ENCODE measurements at regions not wholly inside any gene's neighbourhood (a gene's known extent, or its start where the extent isn't known, plus 50 kb on each side); places are given as distances from the start of the nearest gene placed in this dataset.

DNA sequence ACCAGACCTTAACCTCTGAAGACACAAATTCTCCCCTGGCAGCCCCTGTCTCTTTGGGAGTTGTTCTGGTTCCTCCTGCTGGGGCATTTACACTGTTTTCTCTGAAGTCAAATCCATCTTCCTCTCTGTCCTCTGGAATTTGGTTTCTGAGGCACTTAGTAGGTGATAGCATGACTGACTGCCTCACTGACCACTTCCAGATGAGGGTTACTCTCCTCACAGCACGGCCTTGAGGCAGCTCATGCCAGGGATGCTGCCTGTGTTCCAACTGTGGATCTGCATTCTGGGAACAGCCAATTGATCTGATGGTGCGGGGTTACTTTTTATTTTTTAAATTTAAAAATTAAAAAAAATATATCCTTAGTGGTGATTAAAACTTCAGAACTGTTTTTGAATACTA is 140.9 kb upstream of the ROPN1 start:
- TF ChIP-seq, protein P1, sequence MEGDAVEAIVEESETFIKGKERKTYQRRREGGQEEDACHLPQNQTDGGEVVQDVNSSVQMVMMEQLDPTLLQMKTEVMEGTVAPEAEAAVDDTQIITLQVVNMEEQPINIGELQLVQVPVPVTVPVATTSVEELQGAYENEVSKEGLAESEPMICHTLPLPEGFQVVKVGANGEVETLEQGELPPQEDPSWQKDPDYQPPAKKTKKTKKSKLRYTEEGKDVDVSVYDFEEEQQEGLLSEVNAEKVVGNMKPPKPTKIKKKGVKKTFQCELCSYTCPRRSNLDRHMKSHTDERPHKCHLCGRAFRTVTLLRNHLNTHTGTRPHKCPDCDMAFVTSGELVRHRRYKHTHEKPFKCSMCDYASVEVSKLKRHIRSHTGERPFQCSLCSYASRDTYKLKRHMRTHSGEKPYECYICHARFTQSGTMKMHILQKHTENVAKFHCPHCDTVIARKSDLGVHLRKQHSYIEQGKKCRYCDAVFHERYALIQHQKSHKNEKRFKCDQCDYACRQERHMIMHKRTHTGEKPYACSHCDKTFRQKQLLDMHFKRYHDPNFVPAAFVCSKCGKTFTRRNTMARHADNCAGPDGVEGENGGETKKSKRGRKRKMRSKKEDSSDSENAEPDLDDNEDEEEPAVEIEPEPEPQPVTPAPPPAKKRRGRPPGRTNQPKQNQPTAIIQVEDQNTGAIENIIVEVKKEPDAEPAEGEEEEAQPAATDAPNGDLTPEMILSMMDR (IDR thresholded peaks at IDR 0.05; ENCODE audit: low read depth, low read length) = no peak
- no peak overlapping the region for H3K4me3 ChIP-seq (ENCODE audit: low read depth, low read length)

DNA sequence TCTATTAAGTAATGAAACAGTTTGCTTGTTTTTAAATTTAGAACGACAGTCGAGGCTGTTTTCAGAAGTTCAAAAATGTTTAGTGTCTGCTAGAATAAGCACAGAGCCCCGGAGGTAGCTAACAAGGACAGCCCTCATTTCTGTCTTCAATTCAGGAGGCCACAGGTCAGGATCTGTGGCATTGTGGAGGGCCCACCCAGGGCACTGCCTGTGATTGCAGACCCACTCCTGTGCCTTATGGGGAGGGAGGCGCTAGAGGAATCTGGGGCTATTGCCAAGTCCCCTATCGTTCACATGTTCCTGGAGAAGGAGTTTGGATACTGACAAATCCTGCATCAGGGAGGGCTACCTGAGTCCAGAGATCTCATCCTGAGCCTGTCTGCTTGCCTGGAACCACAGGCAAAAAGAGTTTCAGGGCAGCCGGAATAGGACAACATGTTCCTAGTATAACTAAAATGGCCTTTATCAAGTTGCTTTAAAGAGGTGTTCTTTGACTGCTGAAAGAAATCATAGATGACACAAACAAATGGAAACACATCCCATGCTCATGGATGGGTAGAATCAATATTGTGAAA is 141.5 kb upstream of the ROPN1 start:
- TF ChIP-seq, protein P1 (IDR thresholded peaks at IDR 0.05; ENCODE audit: low read depth, low read length) = no peak
- no peak overlapping the region for H3K4me3 ChIP-seq (ENCODE audit: low read depth, low read length)

DNA sequence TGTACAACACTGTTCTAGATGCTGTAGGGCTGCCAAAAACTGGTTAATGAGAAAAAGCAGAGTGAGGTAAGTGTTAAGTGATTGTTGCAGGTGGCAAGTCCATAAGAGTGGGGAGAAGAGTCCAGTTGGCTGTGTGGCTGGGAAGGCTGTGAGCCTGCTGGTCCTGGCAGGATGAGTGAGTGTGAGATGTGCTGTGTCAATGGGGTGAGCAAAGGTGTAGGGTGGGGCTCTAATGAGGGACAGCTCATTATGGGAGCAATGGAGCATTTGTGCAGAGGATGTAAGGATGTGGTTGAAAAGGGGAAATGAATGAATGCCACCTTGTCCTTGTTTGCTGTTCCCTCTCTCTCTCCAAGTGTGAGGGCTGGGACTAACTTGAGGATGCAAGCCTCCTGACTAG is 145.3 kb upstream of the ROPN1 start:
- TF ChIP-seq, protein P1 (IDR thresholded peaks at IDR 0.05; ENCODE audit: low read depth, low read length) = no peak
- no peak overlapping the region for H3K4me3 ChIP-seq (ENCODE audit: low read depth, low read length)

DNA sequence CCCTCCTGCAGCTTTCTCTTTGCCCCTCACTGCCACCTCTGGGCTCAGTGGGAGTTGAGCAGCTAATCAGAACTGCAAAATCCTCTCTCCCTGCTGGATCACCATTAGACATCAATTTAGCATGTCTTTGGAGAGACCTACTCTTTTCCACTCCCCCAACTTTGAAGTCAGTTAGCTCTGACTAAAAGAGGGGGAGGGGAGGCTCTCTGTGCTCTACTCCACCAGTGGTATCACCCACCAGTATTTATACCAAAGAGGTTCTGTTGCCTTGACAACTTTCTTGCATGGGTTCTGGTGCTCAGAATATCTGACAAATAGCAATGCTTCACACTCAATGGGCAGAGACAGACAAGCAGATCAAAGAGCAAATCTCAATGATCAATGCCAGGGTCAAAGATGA is 146.2 kb upstream of the ROPN1 start:
- H3K4me3 ChIP-seq (ENCODE audit: low read depth, low read length) = no peak overlapping the region
- TF ChIP-seq, protein P1 (IDR thresholded peaks at IDR 0.05; ENCODE audit: low read depth, low read length) = no peak

DNA sequence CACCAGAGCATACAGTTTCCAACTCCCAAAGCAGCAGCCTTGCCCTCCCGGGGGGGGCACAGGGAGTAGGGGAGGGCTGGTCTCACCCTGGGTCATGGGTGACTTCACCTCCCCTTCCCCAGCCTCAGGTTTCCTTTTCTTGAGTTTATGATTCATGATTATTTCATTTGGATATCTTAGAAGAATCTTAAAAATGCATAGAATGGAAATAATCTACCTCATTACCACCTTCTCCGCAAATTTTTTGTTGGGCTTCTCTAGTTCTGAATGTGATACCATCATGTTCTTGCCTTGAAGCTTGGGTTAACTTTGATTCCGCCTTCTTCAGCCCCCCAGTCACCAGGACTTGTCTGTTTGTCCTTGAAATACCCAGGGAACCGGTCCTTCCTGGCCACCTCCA is 148.8 kb upstream of the ROPN1 start:
- H3K4me3 ChIP-seq (ENCODE audit: low read depth, low read length) = no peak overlapping the region
- TF ChIP-seq, protein P1 (IDR thresholded peaks at IDR 0.05; ENCODE audit: low read depth, low read length) = no peak

DNA sequence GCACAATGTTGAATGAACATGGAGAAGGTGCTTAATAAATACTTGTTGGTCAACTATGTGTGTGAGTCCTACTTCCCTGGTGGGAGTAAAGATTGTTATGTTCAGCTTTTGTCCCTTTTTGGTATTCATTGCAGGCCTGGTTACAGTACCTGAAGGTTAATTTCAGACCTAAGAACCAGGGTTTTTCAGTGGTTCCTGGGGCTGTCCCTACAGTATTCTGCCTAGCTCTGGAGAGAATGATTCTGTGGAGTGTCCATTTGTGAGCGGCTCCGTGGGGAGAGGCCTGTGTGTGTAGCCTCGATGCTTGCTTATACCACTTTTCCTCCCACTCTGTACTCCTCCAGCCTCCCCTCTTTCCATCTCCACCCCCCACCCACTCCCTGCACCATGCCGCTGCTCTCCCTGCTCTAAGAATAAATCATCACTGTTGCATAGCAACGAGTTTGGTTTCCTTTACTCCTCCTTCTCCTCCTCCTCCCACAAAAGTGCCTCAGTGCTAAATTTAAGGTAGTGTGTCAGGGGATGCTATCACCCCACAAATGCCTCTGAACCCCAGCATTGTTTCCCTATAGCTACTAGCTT is 150.6 kb upstream of the ROPN1 start:
- TF ChIP-seq, protein P1 (IDR thresholded peaks at IDR 0.05; ENCODE audit: low read depth, low read length) = no peak
- no peak overlapping the region for H3K4me3 ChIP-seq (ENCODE audit: low read depth, low read length)

DNA sequence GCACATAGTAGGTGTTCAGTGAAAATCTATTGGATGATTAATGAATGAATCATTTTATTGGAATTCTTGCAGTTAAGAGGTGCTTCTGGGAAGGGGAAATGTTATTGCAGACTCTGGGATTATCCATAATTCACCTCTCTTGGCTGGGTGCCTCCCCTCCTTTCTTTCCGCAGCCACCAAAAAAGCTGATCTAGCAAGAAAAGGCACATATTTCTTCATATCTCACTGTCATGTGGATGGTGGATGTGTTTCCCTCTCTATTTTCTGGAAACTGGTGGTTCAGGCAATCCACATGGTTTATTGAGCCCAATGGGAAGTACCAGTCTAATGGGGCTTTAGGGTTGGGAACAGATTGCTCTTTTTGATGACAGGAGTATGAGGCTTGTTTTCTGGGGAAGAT is 151.1 kb upstream of the ROPN1 start:
- TF ChIP-seq, protein P1 (IDR thresholded peaks at IDR 0.05; ENCODE audit: low read depth, low read length) = no peak
- H3K4me3 ChIP-seq (ENCODE audit: low read depth, low read length) = no peak overlapping the region
